Smooth muscle cell of the brain vasculature (primary cell): ENCODE measurements at regions not wholly inside any gene's neighbourhood (a gene's known extent, or its start where the extent isn't known, plus 50 kb on each side); places are given as distances from the start of the nearest gene placed in this dataset.
"Not testable (repeated sequence)": the region's sequence is repeated elsewhere in the genome, so short reads cannot be mapped to it uniquely, and the experiment has no call there.

Experiments
- DNase-seq: peaks from one replicate; pipeline ENCODE4 v3.0.0-alpha.2; 2012; ENCODE audit warnings: low read depth, low spot score

- DNase-seq = no peak
These were observed 153.0 kb downstream of the ZFP36L2 start for GRCh38 chr2:43073401-43073825.

- DNase-seq = no peak
These were observed 154.5 kb downstream of the ZFP36L2 start for GRCh38 chr2:43071599-43072550.

- DNase-seq = no peak
These were observed 155.5 kb downstream of the ZFP36L2 start for GRCh38 chr2:43070676-43071502.

GRCh38 chr2:43070030-43070429 is 156.4 kb downstream of the ZFP36L2 start:
- DNase-seq = no peak

- DNase-seq = no peak
These were observed 157.5 kb downstream of the ZFP36L2 start for GRCh38 chr2:43068631-43069517.

- no peak for DNase-seq
These were observed 158.3 kb downstream of the ZFP36L2 start for GRCh38 chr2:43068041-43068533.

- DNase-seq = no peak
These were observed 159.0 kb downstream of the ZFP36L2 start for GRCh38 chr2:43067254-43068040.

- not testable (repeated sequence) for DNase-seq
These were observed 159.7 kb downstream of the ZFP36L2 start for GRCh38 chr2:43066541-43067253.

- no peak for DNase-seq
These were observed 160.5 kb downstream of the ZFP36L2 start for GRCh38 chr2:43065871-43066270.

GRCh38 chr2:43065036-43065435 is 161.4 kb downstream of the ZFP36L2 start:
- DNase-seq = no peak

- not testable (repeated sequence) for DNase-seq
These were observed 163.3 kb downstream of the ZFP36L2 start for GRCh38 chr2:43063096-43063495.

GRCh38 chr2:43062058-43062457 is 164.3 kb downstream of the ZFP36L2 start:
- no peak for DNase-seq

GRCh38 chr2:43060390-43061016 is 165.9 kb downstream of the ZFP36L2 start:
- DNase-seq = no peak

GRCh38 chr2:43059183-43059897 is 167.1 kb downstream of the ZFP36L2 start:
- DNase-seq = no peak

GRCh38 chr2:43058726-43059110 is 167.7 kb downstream of the ZFP36L2 start:
- DNase-seq = no peak

GRCh38 chr2:43057742-43058725 is 168.4 kb downstream of the ZFP36L2 start:
- DNase-seq = no peak

GRCh38 chr2:43057026-43057741 is 169.2 kb downstream of the ZFP36L2 start:
- no peak for DNase-seq
